NT2/D1 (cell line): ENCODE measurements at regions not wholly inside any gene's neighbourhood (a gene's known extent, or its start where the extent isn't known, plus 50 kb on each side); places are given as distances from the start of the nearest gene placed in this dataset.
"Not testable (repeated sequence)": the region's sequence is repeated elsewhere in the genome, so short reads cannot be mapped to it uniquely, and the experiment has no call there.

Experiments used
- DNase-seq: peaks from one replicate; pipeline ENCODE4 v3.0.0-alpha.2; 2011; ENCODE audit warnings: low read depth, low spot score
- H3K27me3 ChIP-seq: 2 replicates; pipeline ENCODE4 v1.6.0; 2011; ENCODE audit warnings: mild to moderate bottlenecking; ENCODE audit not compliant: insufficient read length, insufficient read depth
- H3K36me3 ChIP-seq: 2 replicates; pipeline ENCODE4 v1.6.1; 2011; ENCODE audit warnings: mild to moderate bottlenecking, low read length, mixed read lengths; ENCODE audit not compliant: insufficient read depth, insufficient read length
- H3K4me1 ChIP-seq: 2 replicates; pipeline ENCODE4 v1.5.1; 2011; ENCODE audit not compliant: insufficient read depth, insufficient read length
- H3K4me3 ChIP-seq: 2 replicates; pipeline ENCODE4 v1.5.1; 2011; ENCODE audit warnings: low read depth; ENCODE audit not compliant: insufficient read length
- H3K9ac ChIP-seq: 2 replicates; pipeline ENCODE4 v1.6.0; 2011; ENCODE audit warnings: low read depth; ENCODE audit not compliant: insufficient read length
- H3K9me3 ChIP-seq: 2 replicates; pipeline ENCODE4 v1.5.1; 2011; ENCODE audit warnings: mild to moderate bottlenecking, low read length; ENCODE audit not compliant: insufficient read depth
- SUZ12 ChIP-seq: IDR thresholded peaks from 2 replicates; pipeline ENCODE4 v1.6.1; 2011; ENCODE audit not compliant: insufficient read length, insufficient read depth; ENCODE audit errors: extremely low read depth
- YY1 ChIP-seq: IDR thresholded peaks from 2 replicates; pipeline ENCODE4 v1.6.1; 2011; ENCODE audit not compliant: insufficient read length, insufficient read depth
- ZNF274 ChIP-seq: IDR thresholded peaks from 2 replicates; pipeline ENCODE4 v1.6.1; 2011; ENCODE audit warnings: mild to moderate bottlenecking, low read depth, low read length

- H3K4me3 ChIP-seq = no peak overlapping the region
- H3K4me1 ChIP-seq = no peaks in the 10 kb centered on the region
These were observed 78.5 kb downstream of the TFPI2 start for GRCh38 chr7:93812061-93812460.

GRCh38 chr7:93811198-93811597, 79.4 kb downstream of the TFPI2 start:
- no peaks in the 10 kb centered on the region for H3K36me3 ChIP-seq
- H3K9ac ChIP-seq = no peak overlapping the region
- H3K4me1 ChIP-seq = no peaks in the 10 kb centered on the region
- no peak for DNase-seq
- no peak overlapping the region for H3K4me3 ChIP-seq
- H3K9me3 ChIP-seq = no peaks in the 10 kb centered on the region
- H3K27me3 ChIP-seq = no peaks in the 10 kb centered on the region
- TF ChIP-seq YY1 (no peak), SUZ12 (no peak), ZNF274 (no peak)

More at GRCh38 chr7:93812061-93812460, 78.5 kb downstream of the TFPI2 start:
- Histone ChIP-seq H3K9ac (no peak overlapping the region), H3K27me3 (no peaks in the 10 kb centered on the region), H3K9me3 (no peaks in the 10 kb centered on the region), H3K36me3 (no peaks in the 10 kb centered on the region)
- TF ChIP-seq SUZ12 = no peak
- TF ChIP-seq ZNF274 = no peak
- TF ChIP-seq YY1 = no peak
- no peak for DNase-seq

GRCh38 chr7:93810561-93810960, 80.0 kb downstream of the TFPI2 start:
- no peaks in the 10 kb centered on the region for H3K9me3 ChIP-seq
- no peaks in the 10 kb centered on the region for H3K4me1 ChIP-seq
- no peak for DNase-seq
- H3K4me3 ChIP-seq = no peak overlapping the region
- no peak overlapping the region for H3K9ac ChIP-seq
- TF ChIP-seq SUZ12 (no peak), ZNF274 (no peak), YY1 (no peak)
- H3K27me3 ChIP-seq = no peaks in the 10 kb centered on the region
- no peaks in the 10 kb centered on the region for H3K36me3 ChIP-seq

GRCh38 chr7:93804726-93805125, 85.8 kb downstream of the TFPI2 start:
- no peak for DNase-seq
- H3K4me1 ChIP-seq = no peaks in the 10 kb centered on the region
- TF ChIP-seq YY1 (no peak), ZNF274 (no peak), SUZ12 (no peak)
- H3K4me3 ChIP-seq = no peak overlapping the region
- H3K9ac ChIP-seq = no peak overlapping the region
- no peaks in the 10 kb centered on the region for H3K27me3 ChIP-seq
- H3K9me3 ChIP-seq = no peaks in the 10 kb centered on the region
- H3K36me3 ChIP-seq = no peaks in the 10 kb centered on the region

GRCh38 chr7:93799750-93800357, 90.7 kb downstream of the TFPI2 start:
- H3K4me1 ChIP-seq = no peaks in the 10 kb centered on the region
- no peak overlapping the region for H3K4me3 ChIP-seq
- no peak for DNase-seq
- no peaks in the 10 kb centered on the region for H3K9me3 ChIP-seq
- no peak overlapping the region for H3K9ac ChIP-seq
- H3K27me3 ChIP-seq = no peaks in the 10 kb centered on the region
- no peaks in the 10 kb centered on the region for H3K36me3 ChIP-seq
- TF ChIP-seq ZNF274 (no peak), YY1 (no peak), SUZ12 (no peak)

GRCh38 chr7:93793084-93793697, 97.4 kb downstream of the TFPI2 start:
- H3K4me1 ChIP-seq, H3K36me3 ChIP-seq, H3K9me3 ChIP-seq, H3K4me3 ChIP-seq, DNase-seq, H3K27me3 ChIP-seq, H3K9ac ChIP-seq: not testable (repeated sequence)

- Histone ChIP-seq H3K9ac (no peak overlapping the region), H3K4me1 (no peaks in the 10 kb centered on the region), H3K9me3 (no peaks in the 10 kb centered on the region), H3K27me3 (no peaks in the 10 kb centered on the region), H3K4me3 (no peak overlapping the region), H3K36me3 (no peaks in the 10 kb centered on the region)
- DNase-seq = no peak
- TF ChIP-seq YY1 (no peak), SUZ12 (no peak), ZNF274 (no peak)
These were observed 111.4 kb downstream of the TFPI2 start for GRCh38 chr7:93779115-93779514.

- TF ChIP-seq YY1 (no peak), ZNF274 (no peak), SUZ12 (no peak)
- no peaks in the 10 kb centered on the region for H3K27me3 ChIP-seq
- no peaks in the 10 kb centered on the region for H3K4me1 ChIP-seq
- H3K9me3 ChIP-seq = no peaks in the 10 kb centered on the region
- H3K36me3 ChIP-seq = no peaks in the 10 kb centered on the region
- H3K9ac ChIP-seq = no peak overlapping the region
- DNase-seq = no peak
- no peak overlapping the region for H3K4me3 ChIP-seq
These were observed 112.2 kb downstream of the TFPI2 start for GRCh38 chr7:93778384-93778783.
